ENCODE measurements at regions not wholly inside any gene's neighbourhood (a gene's known extent, or its start where the extent isn't known, plus 50 kb on each side); places are given as distances from the start of the nearest gene placed in this dataset.
"Not testable (repeated sequence)": the region's sequence is repeated elsewhere in the genome, so short reads cannot be mapped to it uniquely, and the experiment has no call there.

GRCh38 chr14:53616536-53616935 is 340.1 kb downstream of the BMP4 start:
- POLR2A ChIA-PET (ENCODE audit: partially characterized antibody); H2BK20ac ChIP-seq (ENCODE audit: low read length); H3K18ac ChIP-seq (ENCODE audit: extremely low read depth, low read length); DNase-seq (ENCODE audit: low read depth in 1 of 2, low spot score in 2 of 2); H3K27me3 ChIP-seq (replicated peaks in 1 of 4; ENCODE audit: control insufficient read depth in 3 of 4, extremely low read depth in 1 of 4, insufficient read depth in 3 of 4, low read length in 3 of 4); H4K8ac ChIP-seq (ENCODE audit: extremely low read depth, insufficient read depth, low read length); H4K5ac ChIP-seq (ENCODE audit: insufficient read length, low read depth, low read length); H2BK15ac ChIP-seq (ENCODE audit: low read length); H2BK12ac ChIP-seq (ENCODE audit: low read depth, low read length); H2AFZ ChIP-seq (ENCODE audit: low read length); H3K36me3 ChIP-seq (ENCODE audit: control insufficient read depth in 2 of 4, insufficient read depth in 4 of 4, low read length in 3 of 4); H3K56ac ChIP-seq (replicated peaks; ENCODE audit: insufficient read length, low read depth, low read length); H3K23me2 ChIP-seq (ENCODE audit: low read depth, low read length); H2BK120ac ChIP-seq (replicated peaks; ENCODE audit: low read depth, low read length); H2BK5ac ChIP-seq (ENCODE audit: low read depth, low read length); H3K27ac ChIP-seq (ENCODE audit: low read depth, low read length); FAIRE-seq; H3K4me3 ChIP-seq (ENCODE audit: extremely low read depth in 1 of 4, insufficient read depth in 2 of 4, low read depth in 3 of 4, low read length in 4 of 4); H3K79me1 ChIP-seq (ENCODE audit: low read depth, low read length); H3K4ac ChIP-seq (replicated peaks; ENCODE audit: insufficient read length, low read depth, low read length); H4K20me1 ChIP-seq (replicated peaks in 1 of 2; ENCODE audit: control insufficient read depth in 1 of 2, insufficient read depth in 2 of 2, low read length in 2 of 2); H3K9me3 ChIP-seq (ENCODE audit: insufficient read depth in 2 of 2, low read depth in 1 of 2, low read length in 1 of 2); H3K4me2 ChIP-seq (ENCODE audit: insufficient read depth in 1 of 2, low read depth in 2 of 2, low read length in 2 of 2); H2AK5ac ChIP-seq (ENCODE audit: low read depth, low read length); H3K14ac ChIP-seq (ENCODE audit: insufficient read length); H4K91ac ChIP-seq (replicated peaks; ENCODE audit: insufficient read length, low read length); H3K9ac ChIP-seq (replicated peaks in 1 of 4; ENCODE audit: extremely low read depth in 1 of 4, low read depth in 3 of 4, low read length in 3 of 4); H3K4me1 ChIP-seq (replicated peaks in 1 of 4; ENCODE audit: control insufficient read depth in 3 of 4, insufficient read depth in 4 of 4, low read length in 3 of 4); H3K23ac ChIP-seq (ENCODE audit: insufficient read length); H3K79me2 ChIP-seq (ENCODE audit: control insufficient read depth in 1 of 2, insufficient read depth in 2 of 2, low read length in 2 of 2): not testable (repeated sequence)
- CTCF ChIA-PET (ENCODE audit: partially characterized antibody): interaction anchor here (0.6 kb wide), 1 partner anchor 558 kb away, joined by 3 read pairs; no protein-coding TSS in a partner anchor
- WGBS, 2 experiments (ENCODE audit: extremely low coverage in 1 of 2, insufficient coverage in 1 of 2, insufficient read length in 1 of 2, insufficient replicate concordance in 2 of 2, low coverage in 1 of 2, low lambda C conversion rate in 2 of 2, missing lambda C conversion rate in 1 of 2): 82% methylated on average over 2 of the region's 2 CpGs; no CpG with 5 or more reads in 1 of the 2 experiments

Data from H1 (cell line).